Mesenchymal stem cell (in vitro differentiated cells and primary cell): ENCODE measurements at regions not wholly inside any gene's neighbourhood (a gene's known extent, or its start where the extent isn't known, plus 50 kb on each side); places are given as distances from the start of the nearest gene placed in this dataset.

Experiments used
- DNase-seq: peaks from one replicate; pipeline ENCODE4 v3.0.0-alpha.2; 2013
- H2AFZ ChIP-seq: one replicate; pipeline ENCODE4 v1.6.1; 2013; ENCODE audit warnings: low read depth, mild to moderate bottlenecking, control low read depth, inconsistent platforms, low read length, moderate library complexity
- H2AK5ac ChIP-seq: 2 replicates; pipeline ENCODE4 v1.6.1; 2013; ENCODE audit warnings: low read length, moderate library complexity, mild to moderate bottlenecking, inconsistent platforms; ENCODE audit not compliant: severe bottlenecking
- H2BK120ac ChIP-seq: one replicate; pipeline ENCODE4 v1.6.1; 2013; ENCODE audit warnings: low read depth, mild to moderate bottlenecking, inconsistent platforms, low read length, moderate library complexity
- H2BK12ac ChIP-seq, 2 experiments: one replicate each; pipeline ENCODE4 v1.6.1; 2013; ENCODE audit warnings: inconsistent platforms in 2 of 2, low read length in 2 of 2, mild to moderate bottlenecking in 2 of 2, moderate library complexity in 2 of 2, control low read depth in 1 of 2
- H2BK15ac ChIP-seq: one replicate; pipeline ENCODE4 v1.6.1; 2013; ENCODE audit warnings: mild to moderate bottlenecking, low read depth, inconsistent platforms; ENCODE audit not compliant: poor library complexity, severe bottlenecking
- H2BK5ac ChIP-seq: 2 replicates; pipeline ENCODE4 v1.6.1; 2013; ENCODE audit warnings: low read depth, mild to moderate bottlenecking, low read length, control low read depth, inconsistent platforms; ENCODE audit not compliant: poor library complexity, severe bottlenecking
- H3K14ac ChIP-seq, 2 experiments: one replicate each; pipeline ENCODE4 v1.6.1; 2013; ENCODE audit warnings: inconsistent platforms in 2 of 2, low read length in 2 of 2, control low read depth in 1 of 2, mild to moderate bottlenecking in 1 of 2, moderate library complexity in 1 of 2
- H3K18ac ChIP-seq, 2 experiments: one replicate each; pipeline ENCODE4 v1.6.1; 2013; ENCODE audit warnings: inconsistent platforms in 2 of 2, low read length in 2 of 2, control low read depth in 1 of 2, low read depth in 1 of 2, mild to moderate bottlenecking in 1 of 2
- H3K23ac ChIP-seq, 2 experiments: one replicate each; pipeline ENCODE4 v1.6.1; 2013; ENCODE audit warnings: inconsistent platforms in 2 of 2, low read length in 2 of 2, mild to moderate bottlenecking in 2 of 2, moderate library complexity in 2 of 2, control low read depth in 1 of 2
- H3K27ac ChIP-seq: 2 replicates; pipeline ENCODE4 v1.5.1; 2013; ENCODE audit warnings: mild to moderate bottlenecking, moderate library complexity, low read length, control low read depth, inconsistent platforms; ENCODE audit not compliant: poor library complexity, severe bottlenecking
- H3K27me3 ChIP-seq, 2 experiments: 2 replicates each; pipeline versions ENCODE4 v1.6.1 to v1.7.0; 2013; ENCODE audit warnings: low read length in 2 of 2, mild to moderate bottlenecking in 2 of 2, moderate library complexity in 2 of 2, control low read depth in 1 of 2, inconsistent platforms in 1 of 2; ENCODE audit not compliant: control insufficient read depth in 1 of 2, insufficient read depth in 1 of 2
- H3K36me3 ChIP-seq, 2 experiments: 2 replicates each; pipeline versions ENCODE4 v1.6.1 to v1.7.0; 2013; ENCODE audit warnings: low read length in 2 of 2, control low read depth in 1 of 2, inconsistent platforms in 1 of 2, low read depth in 1 of 2, mild to moderate bottlenecking in 1 of 2; ENCODE audit not compliant: insufficient read depth in 2 of 2, control insufficient read depth in 1 of 2
- H3K4ac ChIP-seq, 2 experiments: one replicate each; pipeline ENCODE4 v1.6.1; 2013; ENCODE audit warnings: inconsistent platforms in 2 of 2, low read length in 2 of 2, mild to moderate bottlenecking in 2 of 2, moderate library complexity in 2 of 2, control low read depth in 1 of 2, low read depth in 1 of 2
- H3K4me1 ChIP-seq: 2 replicates; pipeline ENCODE4 v1.6.1; 2013; ENCODE audit warnings: low read depth, low read length, control low read depth; ENCODE audit not compliant: control insufficient read depth, insufficient read depth
- H3K4me2 ChIP-seq: 2 replicates; pipeline ENCODE4 v1.6.1; 2013; ENCODE audit warnings: low read length, mild to moderate bottlenecking, inconsistent platforms; ENCODE audit not compliant: poor library complexity, severe bottlenecking
- H3K4me3 ChIP-seq, 2 experiments: 2 replicates each; pipeline versions ENCODE4 v1.5.1 to v1.7.0; 2013; ENCODE audit warnings: low read length in 2 of 2, mild to moderate bottlenecking in 2 of 2, control low read depth in 1 of 2, low read depth in 1 of 2; ENCODE audit not compliant: insufficient read depth in 1 of 2
- H3K79me1 ChIP-seq: replicated peaks from 2 replicates; pipeline ENCODE4 v1.6.1; 2013; ENCODE audit warnings: mild to moderate bottlenecking, control low read depth, low read length, inconsistent platforms; ENCODE audit not compliant: poor library complexity, severe bottlenecking
- H3K9ac ChIP-seq: 2 replicates; pipeline ENCODE4 v1.7.0; 2013; ENCODE audit warnings: mild to moderate bottlenecking, low read length, moderate library complexity
- H3K9me3 ChIP-seq: 2 replicates; pipeline ENCODE4 v1.7.0; 2013; ENCODE audit warnings: mild to moderate bottlenecking, low read length; ENCODE audit not compliant: control insufficient read depth
- H4K8ac ChIP-seq: one replicate; pipeline ENCODE4 v1.6.1; 2013; ENCODE audit warnings: inconsistent platforms, mild to moderate bottlenecking, low read length, moderate library complexity
- H4K91ac ChIP-seq: one replicate; pipeline ENCODE4 v1.6.1; 2013; ENCODE audit warnings: mild to moderate bottlenecking, low read length, inconsistent platforms
- WGBS: methylation state at CpG from one replicate; pipeline ENCODE4 v1.1.7; 2013; ENCODE audit warnings: mixed read lengths; 5-methylcytosine and 5-hydroxymethylcytosine counted together

- Histone ChIP-seq H2BK12ac (no peak overlapping the region), H3K27ac (no peak overlapping the region), H3K9ac (no peak overlapping the region), H2BK5ac (no peak overlapping the region), H3K79me1 (no peaks in the 10 kb centered on the region), H3K23ac (no peak overlapping the region), H3K4ac (no peak overlapping the region), H3K36me3 (no peaks in the 10 kb centered on the region), H3K9me3 (no peaks in the 10 kb centered on the region), H3K14ac (no peak overlapping the region), H2BK15ac (no peak overlapping the region), H4K91ac (no peak overlapping the region), H2AFZ (no peak overlapping the region), H4K8ac (no peak overlapping the region), H3K4me2 (no peak overlapping the region), H3K4me1 (no peaks in the 10 kb centered on the region), H2BK120ac (no peak overlapping the region), H2AK5ac (no peak overlapping the region), H3K4me3 (no peak overlapping the region), H3K18ac (no peak overlapping the region), H3K27me3 (no peaks in the 10 kb centered on the region)
- DNase-seq = no peak
- WGBS = no CpG with 5 or more reads among the region's 1 CpG
Measured at GRCh38 chr3:132927896-132928295, 110.3 kb upstream of the TMEM108 start.

- no peak overlapping the region for H3K4ac ChIP-seq
- H3K9me3 ChIP-seq = no peaks in the 10 kb centered on the region
- H3K27ac ChIP-seq = no peak overlapping the region
- H3K14ac ChIP-seq = no peak overlapping the region
- no peak overlapping the region for H4K8ac ChIP-seq
- no peak overlapping the region for H3K4me2 ChIP-seq
- H2AK5ac ChIP-seq = no peak overlapping the region
- WGBS = 89% methylated on average over 1 of the region's 2 CpGs
- no peaks in the 10 kb centered on the region for H3K36me3 ChIP-seq
- no peak overlapping the region for H3K9ac ChIP-seq
- H3K27me3 ChIP-seq = no peaks in the 10 kb centered on the region
- H3K18ac ChIP-seq = no peak overlapping the region
- no peak overlapping the region for H3K23ac ChIP-seq
- no peak overlapping the region for H2BK120ac ChIP-seq
- H2BK15ac ChIP-seq = no peak overlapping the region
- H3K4me1 ChIP-seq = no peaks in the 10 kb centered on the region
- H2BK5ac ChIP-seq = no peak overlapping the region
- H4K91ac ChIP-seq = no peak overlapping the region
- no peaks in the 10 kb centered on the region for H3K79me1 ChIP-seq
- no peak overlapping the region for H3K4me3 ChIP-seq
- DNase-seq = no peak
- H2BK12ac ChIP-seq = no peak overlapping the region
- H2AFZ ChIP-seq = no peak overlapping the region
Measured at GRCh38 chr3:132926098-132926497, 112.1 kb upstream of the TMEM108 start.

GRCh38 chr3:132925256-132925930 is 112.8 kb upstream of the TMEM108 start:
- Histone ChIP-seq H2BK12ac (no peak overlapping the region), H3K36me3 (no peaks in the 10 kb centered on the region), H3K4ac (no peak overlapping the region), H3K18ac (no peak overlapping the region), H2AFZ (no peak overlapping the region), H3K9ac (no peak overlapping the region), H3K79me1 (no peaks in the 10 kb centered on the region), H3K14ac (no peak overlapping the region), H3K23ac (no peak overlapping the region), H3K27me3 (no peaks in the 10 kb centered on the region), H3K27ac (no peak overlapping the region), H2BK5ac (no peak overlapping the region), H2BK120ac (no peak overlapping the region), H3K4me1 (no peaks in the 10 kb centered on the region), H2BK15ac (no peak overlapping the region), H3K4me2 (no peak overlapping the region), H4K8ac (no peak overlapping the region), H3K9me3 (no peaks in the 10 kb centered on the region), H4K91ac (no peak overlapping the region), H3K4me3 (no peak overlapping the region), H2AK5ac (no peak overlapping the region)
- DNase-seq = no peak
- WGBS = 91% methylated on average over 1 of the region's 4 CpGs

GRCh38 chr3:132916096-132916495 is 122.1 kb upstream of the TMEM108 start:
- Histone ChIP-seq H4K91ac (no peak overlapping the region), H3K36me3 (no peaks in the 10 kb centered on the region), H2AK5ac (no peak overlapping the region), H2BK15ac (no peak overlapping the region), H3K9me3 (no peaks in the 10 kb centered on the region), H3K27me3 (no peaks in the 10 kb centered on the region), H3K4me2 (no peak overlapping the region), H3K23ac (no peak overlapping the region), H2AFZ (no peak overlapping the region), H3K79me1 (no peaks in the 10 kb centered on the region), H3K4me1 (no peaks in the 10 kb centered on the region), H2BK120ac (no peak overlapping the region), H3K9ac (no peak overlapping the region), H3K4me3 (no peak overlapping the region), H3K4ac (no peak overlapping the region), H2BK5ac (no peak overlapping the region), H3K27ac (no peak overlapping the region), H3K18ac (no peak overlapping the region), H3K14ac (no peak overlapping the region), H4K8ac (no peak overlapping the region), H2BK12ac (no peak overlapping the region)
- no peak for DNase-seq
- no CpG with 5 or more reads among the region's 1 CpG for WGBS
